H1 (cell line): ENCODE measurements at regions not wholly inside any gene's neighbourhood (a gene's known extent, or its start where the extent isn't known, plus 50 kb on each side); places are given as distances from the start of the nearest gene placed in this dataset.
"Not testable (repeated sequence)": the region's sequence is repeated elsewhere in the genome, so short reads cannot be mapped to it uniquely, and the experiment has no call there.

Experiments used
- CTCF ChIA-PET: fragments of 300-600 bp; sonication (Branson Sonifier 250); formaldehyde crosslinking; loops from one replicate; lab custom pipeline; 2021; ENCODE audit not compliant: partially characterized antibody; lab: Charles Lee
- POLR2A ChIA-PET: fragments of 300-600 bp; sonication (Branson Sonifier 250); formaldehyde crosslinking; loops from one replicate; lab custom pipeline; 2021; ENCODE audit warnings: inconsistent platforms; ENCODE audit not compliant: partially characterized antibody; lab: Charles Lee
- DNase-seq, 2 experiments: peaks; one replicate each; pipeline versions ENCODE4 v3.0.0 to v3.0.0-alpha.2; 2010 to 2022; ENCODE audit warnings: low spot score in 2 of 2, low read depth in 1 of 2, mixed read lengths in 1 of 2
- FAIRE-seq: peaks from 2 replicates; lab custom pipeline; 2011; peaks lifted over from hg19 to GRCh38; lab: Jason Lieb, UNC
- H2AFZ ChIP-seq: 2 replicates; pipeline ENCODE4 v1.8.1; 2012; ENCODE audit warnings: low read length, inconsistent platforms
- H2AK5ac ChIP-seq: 2 replicates; pipeline ENCODE4 v1.6.1; 2013; ENCODE audit warnings: low read depth, low read length
- H2BK120ac ChIP-seq: replicated peaks from 2 replicates; pipeline ENCODE3; 2013; ENCODE audit warnings: low read depth, low read length, inconsistent platforms
- H2BK12ac ChIP-seq: 2 replicates; pipeline ENCODE4 v1.6.1; 2013; ENCODE audit warnings: low read depth, low read length
- H2BK15ac ChIP-seq: 2 replicates; pipeline ENCODE4 v1.6.1; 2013; ENCODE audit warnings: low read length
- H2BK20ac ChIP-seq: 2 replicates; pipeline ENCODE4 v1.6.1; 2013; ENCODE audit warnings: low read length
- H2BK5ac ChIP-seq: 2 replicates; pipeline ENCODE4 v1.6.1; 2013; ENCODE audit warnings: low read depth, low read length
- H3K14ac ChIP-seq: 2 replicates; pipeline ENCODE4 v1.6.1; 2013; ENCODE audit warnings: inconsistent platforms; ENCODE audit not compliant: insufficient read length
- H3K18ac ChIP-seq: 2 replicates; pipeline ENCODE4 v1.6.1; 2013; ENCODE audit warnings: low read length; ENCODE audit errors: extremely low read depth
- H3K23ac ChIP-seq: 2 replicates; pipeline ENCODE4 v1.6.1; 2013; ENCODE audit warnings: inconsistent platforms; ENCODE audit not compliant: insufficient read length
- H3K23me2 ChIP-seq: 2 replicates; pipeline ENCODE4 v1.6.1; 2013; ENCODE audit warnings: low read depth, low read length
- H3K27ac ChIP-seq: 2 replicates; pipeline ENCODE4 v1.6.1; 2011; ENCODE audit warnings: low read depth, low read length, inconsistent platforms
- H3K27me3 ChIP-seq, 4 experiments: replicated peaks in 1 of 4; 1 replicate in 1 of 4; 2 replicates in 3 of 4; pipeline versions ENCODE4 v1.6.1 to v1.8.1; 2011 to 2013; ENCODE audit warnings: low read length in 3 of 4, mild to moderate bottlenecking in 3 of 4, inconsistent platforms in 2 of 4, mixed read lengths in 2 of 4, moderate library complexity in 1 of 4; ENCODE audit not compliant: control insufficient read depth in 3 of 4, insufficient read depth in 3 of 4; ENCODE audit errors: extremely low read depth in 1 of 4
- H3K36me3 ChIP-seq, 4 experiments: 2 replicates each; pipeline versions ENCODE4 v1.6.1 to v1.8.1; 2011 to 2013; ENCODE audit warnings: mild to moderate bottlenecking in 4 of 4, low read length in 3 of 4, moderate library complexity in 2 of 4, control low read depth in 1 of 4, inconsistent platforms in 1 of 4; ENCODE audit not compliant: insufficient read depth in 4 of 4, control insufficient read depth in 2 of 4
- H3K4ac ChIP-seq: replicated peaks from 2 replicates; pipeline ENCODE3; 2013; ENCODE audit warnings: low read length, low read depth, mixed read lengths, inconsistent platforms; ENCODE audit not compliant: insufficient read length
- H3K4me1 ChIP-seq, 4 experiments: replicated peaks in 1 of 4; 1 replicate in 1 of 4; 2 replicates in 3 of 4; pipeline versions ENCODE4 v1.6.1 to v1.8.1; 2011 to 2013; ENCODE audit warnings: low read length in 3 of 4, inconsistent platforms in 2 of 4, mixed read lengths in 1 of 4; ENCODE audit not compliant: insufficient read depth in 4 of 4, control insufficient read depth in 3 of 4
- H3K4me2 ChIP-seq, 2 experiments: 2 replicates each; pipeline versions ENCODE4 v1.6.1 to v1.8.1; 2011 to 2013; ENCODE audit warnings: low read depth in 2 of 2, low read length in 2 of 2, control low read depth in 1 of 2, inconsistent platforms in 1 of 2, mild to moderate bottlenecking in 1 of 2; ENCODE audit not compliant: insufficient read depth in 1 of 2
- H3K4me3 ChIP-seq, 4 experiments: fragments of 200-600, 300-600 bp in 1 of 4; sonication (generic), shearing (Covaris generic), sonication (Bioruptor Twin) in 1 of 4; 2 replicates each; pipeline versions ENCODE4 v1.5.1 to v1.8.1; 2011 to 2016; ENCODE audit warnings: low read length in 4 of 4, low read depth in 3 of 4, control low read depth in 2 of 4, inconsistent platforms in 2 of 4, mild to moderate bottlenecking in 2 of 4, mixed read lengths in 1 of 4, moderate library complexity in 1 of 4; ENCODE audit not compliant: insufficient read depth in 2 of 4; ENCODE audit errors: extremely low read depth in 1 of 4
- H3K56ac ChIP-seq: replicated peaks from 2 replicates; pipeline ENCODE3; 2013; ENCODE audit warnings: low read depth, mild to moderate bottlenecking, mixed read lengths, low read length, inconsistent platforms; ENCODE audit not compliant: insufficient read length
- H3K79me1 ChIP-seq: 2 replicates; pipeline ENCODE4 v1.6.1; 2013; ENCODE audit warnings: low read depth, low read length, control low read depth
- H3K79me2 ChIP-seq, 2 experiments: 2 replicates each; pipeline versions ENCODE4 v1.6.1 to v1.8.1; 2012 to 2013; ENCODE audit warnings: low read length in 2 of 2, mild to moderate bottlenecking in 2 of 2, inconsistent platforms in 1 of 2; ENCODE audit not compliant: insufficient read depth in 2 of 2, control insufficient read depth in 1 of 2
- H3K9ac ChIP-seq, 4 experiments: replicated peaks in 1 of 4; 1 replicate in 1 of 4; 2 replicates in 3 of 4; pipeline versions ENCODE4 v1.6.1 to v1.8.1; 2011 to 2013; ENCODE audit warnings: low read depth in 3 of 4, low read length in 3 of 4, control low read depth in 2 of 4, mild to moderate bottlenecking in 2 of 4, moderate library complexity in 2 of 4, inconsistent platforms in 1 of 4; ENCODE audit errors: extremely low read depth in 1 of 4
- H3K9me3 ChIP-seq, 2 experiments: 2 replicates each; pipeline versions ENCODE4 v1.6.1 to v1.8.1; 2012 to 2013; ENCODE audit warnings: mild to moderate bottlenecking in 2 of 2, moderate library complexity in 2 of 2, control low read depth in 1 of 2, inconsistent platforms in 1 of 2, low read depth in 1 of 2, low read length in 1 of 2, mixed read lengths in 1 of 2; ENCODE audit not compliant: insufficient read depth in 2 of 2
- H4K20me1 ChIP-seq, 2 experiments: replicated peaks in 1 of 2; 2 replicates each; pipeline versions ENCODE3 to v1.8.1; 2011 to 2013; ENCODE audit warnings: inconsistent platforms in 2 of 2, low read length in 2 of 2, mild to moderate bottlenecking in 1 of 2; ENCODE audit not compliant: insufficient read depth in 2 of 2, control insufficient read depth in 1 of 2
- H4K5ac ChIP-seq: 2 replicates; pipeline ENCODE4 v1.6.1; 2013; ENCODE audit warnings: low read length, low read depth, mixed read lengths, inconsistent platforms; ENCODE audit not compliant: insufficient read length
- H4K8ac ChIP-seq: 2 replicates; pipeline ENCODE4 v1.8.0; 2013; ENCODE audit warnings: mild to moderate bottlenecking, moderate library complexity, low read length, inconsistent platforms; ENCODE audit not compliant: insufficient read depth; ENCODE audit errors: extremely low read depth
- H4K91ac ChIP-seq: replicated peaks from 2 replicates; pipeline ENCODE3; 2013; ENCODE audit warnings: low read length, mixed read lengths, inconsistent platforms; ENCODE audit not compliant: insufficient read length
- WGBS, 2 experiments: shearing (Covaris generic) in 1 of 2; methylation state at CpG; one replicate each; pipeline versions ENCODE4 v1.1.6 to v1.1.7; 2013 to 2015; ENCODE audit warnings: low lambda C conversion rate in 2 of 2, mixed read lengths in 2 of 2, inconsistent platforms in 1 of 2, low coverage in 1 of 2, missing lambda C conversion rate in 1 of 2; ENCODE audit not compliant: insufficient replicate concordance in 2 of 2, insufficient coverage in 1 of 2, insufficient read length in 1 of 2; ENCODE audit errors: extremely low coverage in 1 of 2, missing lambda C conversion rate in 1 of 2; 5-methylcytosine and 5-hydroxymethylcytosine counted together

- H3K79me1 ChIP-seq, H4K20me1 ChIP-seq, H3K36me3 ChIP-seq, FAIRE-seq, H2AFZ ChIP-seq, H3K56ac ChIP-seq, H3K14ac ChIP-seq, H3K27me3 ChIP-seq, H3K79me2 ChIP-seq, H3K9ac ChIP-seq, H3K4me3 ChIP-seq, H2BK20ac ChIP-seq, H4K91ac ChIP-seq, H2BK120ac ChIP-seq, H3K23me2 ChIP-seq, H3K4me2 ChIP-seq, H4K5ac ChIP-seq, H3K4ac ChIP-seq, H2AK5ac ChIP-seq, H3K23ac ChIP-seq, H2BK5ac ChIP-seq, DNase-seq, CTCF ChIA-PET, H2BK15ac ChIP-seq, H4K8ac ChIP-seq, POLR2A ChIA-PET, H2BK12ac ChIP-seq, H3K4me1 ChIP-seq, H3K27ac ChIP-seq, H3K18ac ChIP-seq: not testable (repeated sequence)
- H3K9me3 ChIP-seq: peaks cover 12 to 20% of the 10 kb centered on the region in 2 experiments
- 77% methylated on average over 12 of the region's 12 CpGs; no CpG with 5 or more reads in 1 of the 2 experiments for WGBS, 2 experiments
These were observed 148.8 kb upstream of the FOXK1 start for GRCh38 chr7:4533339-4533738.
